HEK293 (cell line): ENCODE measurements at regions not wholly inside any gene's neighbourhood (a gene's known extent, or its start where the extent isn't known, plus 50 kb on each side); places are given as distances from the start of the nearest gene placed in this dataset.

Experiments
- CTCF ChIA-PET: fragments of 350-600 bp; formaldehyde crosslinking; extraction: SDS; loops from one replicate; lab custom pipeline; 2021; ENCODE audit warnings: antibody characterized with exemption; lab: Yijun Ruan, JAX
- POLR2A ChIA-PET: fragments of 300-600 bp; formaldehyde crosslinking; extraction: SDS; loops from one replicate; lab custom pipeline; 2020; ENCODE audit warnings: antibody characterized with exemption, inconsistent platforms; lab: Yijun Ruan, JAX
- H3K27ac ChIP-seq: fragments of 200-500 bp; sonication (Bioruptor generic); 2 replicates; pipeline ENCODE4 v1.5.1; 2014; ENCODE audit warnings: low read depth, low read length, control low read depth, inconsistent platforms; ENCODE audit errors: extremely low read depth
- H3K36me3 ChIP-seq, 2 experiments: fragments of 200-500 bp in 1 of 2; sonication (Bioruptor generic) in 1 of 2; 1 replicate in 1 of 2; 2 replicates in 1 of 2; pipeline ENCODE4 v1.5.1; 2014 to 2017; ENCODE audit warnings: inconsistent platforms in 2 of 2, low read length in 2 of 2; ENCODE audit not compliant: control insufficient read depth in 2 of 2, insufficient read depth in 1 of 2
- H3K4me1 ChIP-seq: fragments of 200-500 bp; sonication (Bioruptor generic); 2 replicates; pipeline ENCODE4 v1.5.1; 2014; ENCODE audit warnings: mild to moderate bottlenecking, low read length, inconsistent platforms; ENCODE audit not compliant: control insufficient read depth, insufficient read depth
- H3K4me3 ChIP-seq: 2 replicates; pipeline ENCODE4 v1.5.1; 2011; ENCODE audit warnings: low read depth, mild to moderate bottlenecking, control low read depth, low read length, moderate library complexity
- H3K9me3 ChIP-seq: fragments of 200-500 bp; sonication (Bioruptor generic); 2 replicates; pipeline ENCODE4 v1.5.1; 2014; ENCODE audit warnings: low read depth, low read length, inconsistent platforms; ENCODE audit not compliant: control insufficient read depth, insufficient read depth
- BCL11A ChIP-seq: fragments of 450-650 bp; formaldehyde crosslinking; IDR thresholded peaks from 2 replicates; pipeline ENCODE4 v1.5.1; 2016; ENCODE audit warnings: low read depth, missing biosample characterization, missing genetic modification characterization
- BCL6B ChIP-seq: fragments of 450-650 bp; formaldehyde crosslinking; IDR thresholded peaks from 2 replicates; pipeline ENCODE4 v1.5.1; 2017; ENCODE audit warnings: missing biosample characterization, missing genetic modification characterization
- EGR2 ChIP-seq: fragments of 450-650 bp; formaldehyde crosslinking; IDR thresholded peaks from 2 replicates; pipeline ENCODE4 v1.5.1; 2016; ENCODE audit warnings: low read depth, missing biosample characterization, missing genetic modification characterization
- KLF17 ChIP-seq: fragments of 450-650 bp; formaldehyde crosslinking; IDR thresholded peaks from 2 replicates; pipeline ENCODE4 v1.5.1; 2016; ENCODE audit warnings: missing biosample characterization, missing genetic modification characterization
- KLF7 ChIP-seq: fragments of 450-650 bp; formaldehyde crosslinking; IDR thresholded peaks from 2 replicates; pipeline ENCODE4 v1.5.1; 2016; ENCODE audit warnings: missing biosample characterization, missing genetic modification characterization, borderline replicate concordance
- RBAK ChIP-seq: fragments of 450-650 bp; formaldehyde crosslinking; IDR thresholded peaks from 2 replicates; pipeline ENCODE4 v1.5.1; 2016; ENCODE audit warnings: missing biosample characterization, missing genetic modification characterization
- SP3 ChIP-seq: fragments of 450-650 bp; formaldehyde crosslinking; IDR thresholded peaks from 2 replicates; pipeline ENCODE4 v1.5.1; 2016; ENCODE audit warnings: missing biosample characterization, missing genetic modification characterization
- TSHZ1 ChIP-seq: fragments of 450-650 bp; formaldehyde crosslinking; IDR thresholded peaks from 2 replicates; pipeline ENCODE4 v1.5.1; 2016; ENCODE audit warnings: missing biosample characterization, missing genetic modification characterization, borderline replicate concordance
- YY1 ChIP-seq: fragments of 450-650 bp; formaldehyde crosslinking; IDR thresholded peaks from 2 replicates; pipeline ENCODE4 v1.5.1; 2018; ENCODE audit warnings: missing biosample characterization, missing genetic modification characterization
- ZNF10 ChIP-seq: fragments of 450-650 bp; formaldehyde crosslinking; IDR thresholded peaks from 2 replicates; pipeline ENCODE4 v1.5.1; 2017; ENCODE audit warnings: missing biosample characterization, missing genetic modification characterization
- ZNF155 ChIP-seq: fragments of 450-650 bp; formaldehyde crosslinking; IDR thresholded peaks from 2 replicates; pipeline ENCODE4 v1.5.1; 2016; ENCODE audit warnings: missing biosample characterization, missing genetic modification characterization
- ZNF157 ChIP-seq: fragments of 450-650 bp; formaldehyde crosslinking; IDR thresholded peaks from 2 replicates; pipeline ENCODE4 v1.5.1; 2016; ENCODE audit warnings: missing biosample characterization, missing genetic modification characterization
- ZNF211 ChIP-seq: fragments of 450-650 bp; formaldehyde crosslinking; IDR thresholded peaks from 2 replicates; pipeline ENCODE4 v1.5.1; 2016; ENCODE audit warnings: low read depth, missing biosample characterization, missing genetic modification characterization
- ZNF24 ChIP-seq: fragments of 450-650 bp; formaldehyde crosslinking; IDR thresholded peaks from 2 replicates; pipeline ENCODE4 v1.5.1; 2016; ENCODE audit warnings: missing biosample characterization, missing genetic modification characterization
- ZNF292 ChIP-seq: fragments of 450-650 bp; formaldehyde crosslinking; IDR thresholded peaks from 2 replicates; pipeline ENCODE4 v1.5.1; 2016; ENCODE audit warnings: low read depth, missing biosample characterization, missing genetic modification characterization, borderline replicate concordance
- ZNF521 ChIP-seq: fragments of 450-650 bp; formaldehyde crosslinking; IDR thresholded peaks from 2 replicates; pipeline ENCODE4 v1.5.1; 2017; ENCODE audit warnings: missing biosample characterization, mild to moderate bottlenecking, missing genetic modification characterization
- ZNF561 ChIP-seq: fragments of 450-650 bp; IDR thresholded peaks from 2 replicates; pipeline ENCODE4 v1.5.1; 2018; ENCODE audit warnings: missing biosample characterization, missing genetic modification characterization, borderline replicate concordance
- ZNF623 ChIP-seq: fragments of 450-650 bp; formaldehyde crosslinking; IDR thresholded peaks from 2 replicates; pipeline ENCODE4 v1.5.1; 2016; ENCODE audit warnings: missing biosample characterization, missing genetic modification characterization
- ZNF654 ChIP-seq: fragments of 450-650 bp; formaldehyde crosslinking; IDR thresholded peaks from 2 replicates; pipeline ENCODE4 v1.5.1; 2016; ENCODE audit warnings: low read depth, missing biosample characterization, missing genetic modification characterization
- ZNF658 ChIP-seq: fragments of 450-650 bp; formaldehyde crosslinking; IDR thresholded peaks from 2 replicates; pipeline ENCODE4; 2016; ENCODE audit warnings: missing biosample characterization, missing genetic modification characterization
- ZNF837 ChIP-seq: fragments of 450-650 bp; formaldehyde crosslinking; IDR thresholded peaks from 2 replicates; pipeline ENCODE4 v1.5.1; 2016; ENCODE audit warnings: missing biosample characterization, missing genetic modification characterization
- ZSCAN30 ChIP-seq: fragments of 450-650 bp; IDR thresholded peaks from 2 replicates; pipeline ENCODE4 v1.5.1; 2018; ENCODE audit warnings: missing biosample characterization, mild to moderate bottlenecking, missing genetic modification characterization, moderate library complexity
- ZXDB ChIP-seq: fragments of 450-650 bp; formaldehyde crosslinking; IDR thresholded peaks from 2 replicates; pipeline ENCODE4 v1.5.1; 2016; ENCODE audit warnings: missing biosample characterization, missing genetic modification characterization
- TF ChIP-seq, protein P1 (sequence below): fragments of 450-650 bp; formaldehyde crosslinking; IDR thresholded peaks from 2 replicates; pipeline ENCODE4 v1.5.1; 2017; ENCODE audit warnings: missing biosample characterization, missing genetic modification characterization
- TF ChIP-seq, protein P2 (sequence below): fragments of 450-650 bp; formaldehyde crosslinking; IDR thresholded peaks from 2 replicates; pipeline ENCODE4 v1.5.1; 2016; ENCODE audit warnings: missing biosample characterization, missing genetic modification characterization

- H3K4me3 ChIP-seq: no peak overlapping the region
- TF ChIP-seq KLF7: no peak
- no peak for TF ChIP-seq ZNF658
- TF ChIP-seq ZNF837 (tag by site-specific recombination): no peak
- no peak for TF ChIP-seq SP3 (tag by site-specific recombination)
- no peak for TF ChIP-seq EGR2
- H3K4me1 ChIP-seq: no peaks in the 10 kb centered on the region
- no peak overlapping the region for H3K27ac ChIP-seq
- POLR2A ChIA-PET: no interaction called here
- no peaks in the 10 kb centered on the region for H3K36me3 ChIP-seq
- H3K9me3 ChIP-seq: no peaks in the 10 kb centered on the region
- CTCF ChIA-PET: interaction anchor here (0.6 to 0.8 kb wide), 2 partner anchors 174 to 333 kb away, joined by 3 to 6 read pairs; no protein-coding TSS in a partner anchor
These were observed 198.0 kb downstream of the CAVIN4 start for GRCh38 chr9:100775912-100776311.

GRCh38 chr9:100784755-100785154 is 206.9 kb downstream of the CAVIN4 start:
- no peaks in the 10 kb centered on the region for H3K4me1 ChIP-seq
- H3K27ac ChIP-seq: no peak overlapping the region
- no peak overlapping the region for H3K4me3 ChIP-seq
- no peaks in the 10 kb centered on the region for H3K36me3 ChIP-seq
- ChIA-PET POLR2A (no interaction called here), CTCF (interaction anchor here (0.7 kb wide), 1 partner anchor 116 kb away, joined by 3 read pairs; no protein-coding TSS in a partner anchor)
- TF ChIP-seq, protein P1, sequence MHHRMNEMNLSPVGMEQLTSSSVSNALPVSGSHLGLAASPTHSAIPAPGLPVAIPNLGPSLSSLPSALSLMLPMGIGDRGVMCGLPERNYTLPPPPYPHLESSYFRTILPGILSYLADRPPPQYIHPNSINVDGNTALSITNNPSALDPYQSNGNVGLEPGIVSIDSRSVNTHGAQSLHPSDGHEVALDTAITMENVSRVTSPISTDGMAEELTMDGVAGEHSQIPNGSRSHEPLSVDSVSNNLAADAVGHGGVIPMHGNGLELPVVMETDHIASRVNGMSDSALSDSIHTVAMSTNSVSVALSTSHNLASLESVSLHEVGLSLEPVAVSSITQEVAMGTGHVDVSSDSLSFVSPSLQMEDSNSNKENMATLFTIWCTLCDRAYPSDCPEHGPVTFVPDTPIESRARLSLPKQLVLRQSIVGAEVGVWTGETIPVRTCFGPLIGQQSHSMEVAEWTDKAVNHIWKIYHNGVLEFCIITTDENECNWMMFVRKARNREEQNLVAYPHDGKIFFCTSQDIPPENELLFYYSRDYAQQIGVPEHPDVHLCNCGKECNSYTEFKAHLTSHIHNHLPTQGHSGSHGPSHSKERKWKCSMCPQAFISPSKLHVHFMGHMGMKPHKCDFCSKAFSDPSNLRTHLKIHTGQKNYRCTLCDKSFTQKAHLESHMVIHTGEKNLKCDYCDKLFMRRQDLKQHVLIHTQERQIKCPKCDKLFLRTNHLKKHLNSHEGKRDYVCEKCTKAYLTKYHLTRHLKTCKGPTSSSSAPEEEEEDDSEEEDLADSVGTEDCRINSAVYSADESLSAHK: no peak
- TF ChIP-seq ZNF157 (tag by site-specific recombination): no peak
- TF ChIP-seq BCL6B (tag by site-specific recombination): no peak
- TF ChIP-seq ZNF561 (tag by site-specific recombination): no peak
- no peak for TF ChIP-seq ZNF292 (tag by site-specific recombination)
- TF ChIP-seq BCL11A (tag by site-specific recombination): no peak
- TF ChIP-seq ZNF658: no peak
- H3K9me3 ChIP-seq: no peaks in the 10 kb centered on the region

DNA sequence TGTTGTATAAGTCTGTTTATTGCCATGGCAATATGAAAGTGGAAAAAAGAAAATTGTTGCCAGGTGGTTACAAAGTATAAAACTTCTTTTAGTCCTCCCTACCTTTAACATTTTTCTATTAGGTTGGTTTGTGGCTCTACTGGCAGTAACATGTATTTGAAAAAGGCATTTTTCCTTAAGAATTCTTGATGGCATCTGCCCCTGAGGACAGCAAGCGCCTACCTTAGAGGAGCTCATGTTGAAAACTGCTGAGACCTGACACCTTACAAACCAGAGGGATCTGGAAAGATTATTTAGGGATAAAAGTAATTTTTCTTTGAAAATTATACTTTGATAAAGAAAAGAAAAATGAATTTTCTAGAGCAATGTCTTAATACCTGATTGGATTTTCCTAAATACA is 208.1 kb downstream of the CAVIN4 start:
- POLR2A ChIA-PET: no interaction called here
- Histone ChIP-seq H3K4me1 (no peaks in the 10 kb centered on the region), H3K27ac (no peak overlapping the region), H3K36me3 (no peaks in the 10 kb centered on the region), H3K4me3 (no peak overlapping the region), H3K9me3 (no peaks in the 10 kb centered on the region)
- CTCF ChIA-PET: interaction anchor here (0.7 kb wide), 1 partner anchor 72 kb away, joined by 3 read pairs; no protein-coding TSS in a partner anchor
- TF ChIP-seq ZXDB (tag by site-specific recombination) (no peak), TSHZ1 (tag by site-specific recombination) (no peak), ZNF521 (no peak), ZNF211 (tag by site-specific recombination) (no peak), YY1 (tag by site-specific recombination) (no peak), ZNF24 (tag by site-specific recombination) (no peak), ZNF837 (tag by site-specific recombination) (no peak), ZNF10 (tag by site-specific recombination) (no peak), ZSCAN30 (tag by site-specific recombination) (no peak), ZNF654 (tag by site-specific recombination) (no peak), RBAK (tag by site-specific recombination) (no peak), KLF17 (tag by site-specific recombination) (no peak), ZNF155 (no peak), ZNF623 (tag by site-specific recombination) (no peak)
- TF ChIP-seq, protein P2, sequence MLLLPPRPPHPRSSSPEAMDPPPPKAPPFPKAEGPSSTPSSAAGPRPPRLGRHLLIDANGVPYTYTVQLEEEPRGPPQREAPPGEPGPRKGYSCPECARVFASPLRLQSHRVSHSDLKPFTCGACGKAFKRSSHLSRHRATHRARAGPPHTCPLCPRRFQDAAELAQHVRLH: no peak
